ENCODE measurements at regions not wholly inside any gene's neighbourhood (a gene's known extent, or its start where the extent isn't known, plus 50 kb on each side); places are given as distances from the start of the nearest gene placed in this dataset.

- DNase-seq: no peak
These were observed 95.3 kb upstream of the FAM136A start for GRCh38 chr2:70397186-70397585.

- no peak for DNase-seq
These were observed 94.7 kb upstream of the FAM136A start for GRCh38 chr2:70396612-70397011.

DNA sequence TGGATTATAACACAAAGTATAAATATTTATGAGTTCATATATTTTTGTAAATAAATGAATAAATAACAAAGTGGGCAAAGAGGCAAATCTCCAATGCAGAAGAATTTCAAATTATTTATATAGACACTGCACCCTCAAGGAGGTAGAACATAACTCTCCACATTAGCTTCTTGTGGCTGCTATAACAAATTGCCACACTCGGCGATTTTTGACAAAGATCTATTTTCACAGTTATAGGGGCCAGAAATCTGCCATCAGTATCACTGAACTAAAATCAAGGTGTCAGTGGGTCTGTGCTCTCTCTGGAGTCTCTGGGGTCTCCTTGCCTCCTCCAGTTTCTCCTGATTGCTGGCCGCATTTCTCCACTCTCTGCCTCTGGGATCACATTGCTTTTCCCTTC lies 92.0 kb upstream of the FAM136A start:
- DNase-seq: no peak

GRCh38 chr2:70391988-70392387 lies 90.1 kb upstream of the FAM136A start:
- DNase-seq: no peak

- no peak for DNase-seq
These were observed 89.4 kb upstream of the FAM136A start for GRCh38 chr2:70391259-70391658.

- DNase-seq: no peak
These were observed 86.9 kb upstream of the FAM136A start for GRCh38 chr2:70388813-70389212.

DNA sequence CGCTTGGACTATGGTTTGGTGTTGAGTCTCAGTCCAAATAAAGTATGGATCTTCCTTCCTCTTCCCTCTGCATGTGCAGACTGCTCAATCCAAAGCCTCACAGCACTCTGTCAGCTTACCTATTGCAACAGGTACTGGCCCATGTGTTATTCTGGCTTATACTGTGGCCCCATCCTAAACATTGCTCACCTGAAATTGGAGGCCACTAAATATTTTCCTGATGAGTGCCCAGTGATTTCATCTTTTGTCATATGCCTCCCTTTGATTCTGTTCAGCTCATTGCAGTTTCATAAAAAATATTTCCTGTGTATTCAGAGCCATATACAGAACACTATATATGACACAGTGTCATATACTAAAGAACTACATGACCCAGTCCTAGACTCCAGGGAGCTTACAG lies 86.3 kb upstream of the FAM136A start:
- DNase-seq: no peak

- no peak for DNase-seq
These were observed 84.2 kb upstream of the FAM136A start for GRCh38 chr2:70385966-70386595.

GRCh38 chr2:70385204-70385603 lies 83.3 kb upstream of the FAM136A start:
- DNase-seq: no peak

- DNase-seq: no peak
These were observed 80.0 kb upstream of the FAM136A start for GRCh38 chr2:70381821-70382220.

- DNase-seq: no peak
These were observed 79.4 kb upstream of the FAM136A start for GRCh38 chr2:70381235-70381634.

DNA sequence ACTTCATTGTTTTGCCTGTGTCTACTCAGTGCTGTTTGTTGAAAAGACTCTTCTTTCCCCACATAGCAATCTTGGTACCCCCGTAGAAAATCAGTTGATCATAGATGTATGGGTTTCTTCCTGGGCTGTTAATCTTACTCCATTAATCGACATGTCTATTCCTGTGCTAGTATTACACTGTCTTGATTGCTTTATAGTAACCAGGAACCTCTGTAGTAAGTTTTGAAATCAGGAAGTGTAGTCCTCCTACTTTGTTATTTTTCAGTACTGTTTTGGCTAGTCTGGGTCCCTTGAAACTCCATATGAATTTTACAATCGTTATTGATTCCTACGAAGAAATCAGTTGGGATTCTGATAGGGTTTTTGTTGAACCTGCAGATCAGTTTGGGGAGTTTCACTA lies 78.8 kb upstream of the FAM136A start:
- DNase-seq: peak; percentile 2 to 35

GRCh38 chr2:70374616-70375015 lies 72.7 kb upstream of the FAM136A start:
- DNase-seq: no peak

DNA sequence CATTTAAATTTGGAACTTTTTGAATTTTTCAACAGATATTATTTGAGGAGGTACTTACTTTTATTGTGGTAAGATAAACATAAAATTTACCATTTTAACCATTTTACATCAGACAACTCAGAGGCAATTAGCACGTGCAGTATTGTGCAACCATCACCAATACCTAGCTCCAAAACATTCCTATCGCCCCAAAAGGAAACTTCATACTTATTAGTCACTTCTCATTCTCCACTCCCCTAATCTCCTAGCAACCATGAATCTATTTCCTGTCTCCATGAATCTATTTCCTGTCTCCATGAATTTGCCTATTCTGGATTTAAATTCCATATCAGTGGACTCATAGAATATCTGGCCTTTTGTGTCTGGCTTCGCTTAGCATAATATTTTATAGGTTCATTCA lies 69.9 kb upstream of the FAM136A start:
- DNase-seq: no peak

DNA sequence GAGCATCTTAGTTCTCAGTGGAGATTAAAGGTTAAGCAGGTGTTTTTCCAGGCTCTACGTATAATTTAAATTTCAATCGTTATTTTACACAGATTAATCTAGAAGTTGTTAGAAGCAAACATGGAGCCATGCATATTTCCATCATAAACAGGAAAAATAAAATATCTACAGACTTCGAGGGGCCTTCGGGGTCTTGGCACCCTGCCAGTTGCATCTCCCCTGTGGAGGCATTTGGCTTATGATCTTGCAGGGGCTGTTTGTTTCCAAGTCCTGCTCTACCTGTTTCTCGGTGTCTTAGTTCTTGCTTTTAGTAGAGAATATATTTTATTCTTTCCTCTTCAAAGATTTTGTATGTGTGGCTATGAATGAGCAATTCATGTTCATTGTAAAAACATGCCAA lies 67.2 kb upstream of the FAM136A start:
- DNase-seq: no peak

- no peak for DNase-seq
These were observed 66.7 kb upstream of the FAM136A start for GRCh38 chr2:70368545-70368944.

DNA sequence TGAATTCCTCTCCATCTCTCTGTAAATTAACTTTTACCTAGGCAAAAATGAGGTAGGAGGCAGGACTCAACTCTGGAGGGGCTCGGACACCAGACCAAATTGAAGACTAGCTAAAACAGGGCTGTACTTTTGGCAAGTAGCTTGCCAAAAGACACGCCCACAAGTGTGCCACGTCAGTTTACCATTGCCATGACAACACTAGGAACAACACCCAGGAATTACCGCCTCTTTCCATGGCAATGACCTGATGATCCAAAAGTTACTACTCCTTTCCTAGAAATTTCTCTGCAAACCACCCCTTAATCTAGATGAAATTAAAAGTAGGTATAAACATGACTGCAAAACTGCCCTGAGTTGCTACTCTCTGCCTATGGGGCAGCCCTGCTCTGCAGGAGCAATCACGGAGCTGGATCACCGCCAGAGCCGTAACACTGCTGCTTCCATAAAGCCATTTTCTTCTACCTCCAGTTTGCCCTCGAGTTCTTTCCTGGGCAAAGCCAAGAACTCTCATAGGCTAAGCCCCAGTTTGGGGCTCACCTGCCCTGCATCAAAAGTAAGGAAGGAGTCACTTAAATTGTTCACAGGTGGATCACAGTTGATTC lies 66.0 kb upstream of the FAM136A start:
- DNase-seq: no peak

DNA sequence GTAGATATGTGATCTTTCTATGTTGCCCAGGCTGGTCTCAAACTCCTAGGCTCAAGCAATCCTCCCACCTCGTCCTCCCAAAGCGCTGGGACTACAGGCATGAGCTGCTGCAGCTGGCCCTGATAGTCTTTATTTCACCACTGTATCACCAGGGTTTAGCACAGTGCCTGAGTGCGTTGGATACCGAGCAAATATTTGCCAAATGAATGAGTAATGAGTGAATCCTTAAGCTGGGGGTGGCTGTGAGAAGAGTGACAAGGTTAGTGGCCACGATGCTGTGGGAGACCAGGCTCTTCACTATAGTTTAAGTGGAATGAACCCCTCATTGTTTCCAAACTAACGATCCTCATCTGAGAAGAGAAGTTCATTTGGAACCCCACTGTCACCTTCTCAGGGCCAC lies 60.8 kb upstream of the FAM136A start:
- DNase-seq: no peak

DNA sequence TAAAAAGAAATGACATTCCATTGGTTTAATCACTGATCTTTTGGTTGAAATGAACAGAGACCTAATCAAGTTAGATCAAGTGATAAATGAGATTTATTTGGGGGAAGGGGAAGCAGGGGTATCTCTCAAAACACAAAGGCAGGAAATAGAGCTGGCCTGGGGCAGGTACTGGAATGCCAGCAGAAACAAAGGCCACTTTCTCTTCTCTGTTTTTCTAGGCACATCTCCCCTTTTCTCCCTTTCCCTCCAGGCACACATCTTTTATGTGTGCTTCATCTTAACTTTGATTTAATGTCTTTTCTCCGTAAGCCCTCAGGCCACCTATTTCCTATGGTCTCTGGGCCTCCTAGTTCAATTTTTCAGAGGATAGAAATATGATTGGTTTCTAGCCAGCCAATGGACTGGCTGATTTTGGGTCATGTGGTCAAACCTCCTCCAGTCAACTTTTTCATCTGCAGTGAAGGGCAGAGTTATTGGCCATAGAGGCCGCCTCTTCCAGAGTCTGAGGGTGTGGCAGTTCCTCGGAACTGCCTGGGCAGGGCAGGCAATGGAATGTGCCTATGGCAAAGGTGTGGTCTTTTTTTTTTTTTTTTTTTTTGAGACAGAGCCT lies 58.9 kb upstream of the FAM136A start:
- no peak for DNase-seq

DNA sequence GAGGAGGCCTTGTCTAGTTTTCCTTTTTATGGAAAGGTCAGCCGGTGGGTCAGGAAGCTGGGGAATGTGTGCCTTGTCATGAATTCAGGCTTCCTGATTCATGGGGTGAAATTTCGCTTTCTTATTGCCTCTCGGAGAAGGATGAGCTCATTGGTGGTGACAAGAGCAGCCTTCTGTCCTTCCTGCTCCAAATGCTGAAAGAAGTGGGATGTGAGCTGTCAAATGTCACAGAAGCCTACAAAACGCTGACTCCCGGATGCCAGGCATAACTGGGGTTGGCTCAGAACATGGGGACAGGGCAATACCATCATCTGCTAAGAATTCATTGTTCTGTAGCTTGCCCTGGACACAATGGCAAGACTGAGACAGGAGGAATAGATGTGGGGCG lies 55.8 kb upstream of the FAM136A start:
- DNase-seq: peak in 1 of 2 donors; percentile 13

DNA sequence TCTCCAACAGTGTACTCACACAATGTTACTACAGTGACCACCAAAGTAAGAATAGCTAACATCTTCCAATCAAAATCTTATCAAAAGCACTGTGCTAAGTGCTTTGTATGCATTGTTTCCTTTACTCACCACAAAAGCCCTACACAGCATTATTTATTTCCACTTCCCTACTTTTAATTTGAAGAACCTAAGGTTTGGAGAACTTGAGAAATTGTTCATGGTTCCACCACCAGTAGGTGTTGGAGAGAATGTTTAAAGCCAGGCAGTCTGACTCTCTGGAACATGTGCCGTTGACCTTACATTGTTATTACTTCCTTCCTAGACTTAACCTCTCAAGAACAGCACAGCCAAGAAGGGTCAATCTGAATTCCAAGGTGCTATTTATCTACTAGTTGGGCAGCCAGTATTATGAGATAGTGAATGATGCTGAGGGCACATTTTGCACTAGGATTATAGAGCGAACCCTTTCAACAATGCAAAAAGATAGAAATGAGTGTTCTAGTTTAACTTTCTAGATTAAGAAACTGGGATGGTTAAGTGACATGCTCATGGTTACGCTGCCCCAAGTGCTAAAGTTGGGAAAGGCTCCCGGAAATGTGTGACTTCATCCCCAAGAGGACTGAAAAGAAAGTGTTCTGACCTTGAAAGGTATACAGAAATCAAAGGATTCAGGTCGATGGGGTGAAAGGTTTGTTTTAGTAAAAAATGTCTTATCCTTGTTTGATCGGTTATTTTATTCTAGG lies 55.2 kb upstream of the FAM136A start:
- DNase-seq: peak; percentile 47 to 52

- DNase-seq: no peak
These were observed 52.5 kb upstream of the FAM136A start for GRCh38 chr2:70354264-70354949.

Data from inflammatory macrophage (primary cell).